ENCODE measurements at regions not wholly inside any gene's neighbourhood (a gene's known extent, or its start where the extent isn't known, plus 50 kb on each side); places are given as distances from the start of the nearest gene placed in this dataset.
"Not testable (repeated sequence)": the region's sequence is repeated elsewhere in the genome, so short reads cannot be mapped to it uniquely, and the experiment has no call there.

GRCh38 chr1:98523256-98523655 is 138.3 kb upstream of the SNX7 start:
- DNase-seq (ENCODE audit: low spot score) (no peak), ATAC-seq (ENCODE audit: low read depth) (peak; percentile 46; the same call in 1 of the 3 replicates)
- Histone ChIP-seq H3K27ac (ENCODE audit: poor library complexity, severe bottlenecking) (no peak overlapping the region), H3K27me3 (ENCODE audit: insufficient read depth, poor library complexity, severe bottlenecking) (no peaks in the 10 kb centered on the region), H3K9me3 (ENCODE audit: severe bottlenecking) (no peaks in the 10 kb centered on the region), H3K36me3 (ENCODE audit: low read depth) (no peaks in the 10 kb centered on the region), H3K4me3 (ENCODE audit: severe bottlenecking) (no peak overlapping the region), H3K4me1 (ENCODE audit: insufficient read depth, poor library complexity, severe bottlenecking) (no peaks in the 10 kb centered on the region)
- TF ChIP-seq CTCF (IDR thresholded peaks at IDR 0.05; ENCODE audit: poor library complexity, severe bottlenecking) = no peak

GRCh38 chr1:98516306-98516705 is 145.2 kb upstream of the SNX7 start:
- Histone ChIP-seq H3K27ac (ENCODE audit: poor library complexity, severe bottlenecking) (no peak overlapping the region), H3K36me3 (ENCODE audit: low read depth) (no peaks in the 10 kb centered on the region), H3K4me1 (ENCODE audit: insufficient read depth, poor library complexity, severe bottlenecking) (peaks cover 5% of the 10 kb centered on the region), H3K4me3 (ENCODE audit: severe bottlenecking) (no peak overlapping the region), H3K27me3 (ENCODE audit: insufficient read depth, poor library complexity, severe bottlenecking) (no peaks in the 10 kb centered on the region), H3K9me3 (ENCODE audit: severe bottlenecking) (no peaks in the 10 kb centered on the region)
- ATAC-seq (ENCODE audit: low read depth) = peak; percentile 48; the same call in 2 of the 3 replicates
- no peak for TF ChIP-seq CTCF (IDR thresholded peaks at IDR 0.05; ENCODE audit: poor library complexity, severe bottlenecking)
- DNase-seq (ENCODE audit: low spot score) = no peak

- Histone ChIP-seq H3K4me1 (ENCODE audit: insufficient read depth, poor library complexity, severe bottlenecking) (peaks cover 5% of the 10 kb centered on the region), H3K36me3 (ENCODE audit: low read depth) (no peaks in the 10 kb centered on the region), H3K9me3 (ENCODE audit: severe bottlenecking) (no peaks in the 10 kb centered on the region), H3K4me3 (ENCODE audit: severe bottlenecking) (no peak overlapping the region), H3K27me3 (ENCODE audit: insufficient read depth, poor library complexity, severe bottlenecking) (no peaks in the 10 kb centered on the region), H3K27ac (ENCODE audit: poor library complexity, severe bottlenecking) (no peak overlapping the region)
- no peak for ATAC-seq (ENCODE audit: low read depth)
- no peak for TF ChIP-seq CTCF (IDR thresholded peaks at IDR 0.05; ENCODE audit: poor library complexity, severe bottlenecking)
- DNase-seq (ENCODE audit: low spot score) = no peak
Measured at GRCh38 chr1:98515744-98516143, 145.8 kb upstream of the SNX7 start.

GRCh38 chr1:98512216-98512615 is 149.3 kb upstream of the SNX7 start:
- H3K4me1 ChIP-seq (ENCODE audit: insufficient read depth, poor library complexity, severe bottlenecking); H3K9me3 ChIP-seq (ENCODE audit: severe bottlenecking); DNase-seq (ENCODE audit: low spot score); ATAC-seq (ENCODE audit: low read depth); H3K36me3 ChIP-seq (ENCODE audit: low read depth); H3K27ac ChIP-seq (ENCODE audit: poor library complexity, severe bottlenecking); H3K4me3 ChIP-seq (ENCODE audit: severe bottlenecking); H3K27me3 ChIP-seq (ENCODE audit: insufficient read depth, poor library complexity, severe bottlenecking): not testable (repeated sequence)

GRCh38 chr1:98503771-98504170 is 157.8 kb upstream of the SNX7 start:
- Histone ChIP-seq H3K9me3 (ENCODE audit: severe bottlenecking) (peaks cover 3% of the 10 kb centered on the region), H3K27me3 (ENCODE audit: insufficient read depth, poor library complexity, severe bottlenecking) (peaks cover 3% of the 10 kb centered on the region), H3K36me3 (ENCODE audit: low read depth) (no peaks in the 10 kb centered on the region), H3K4me3 (ENCODE audit: severe bottlenecking) (no peak overlapping the region), H3K4me1 (ENCODE audit: insufficient read depth, poor library complexity, severe bottlenecking) (no peaks in the 10 kb centered on the region), H3K27ac (ENCODE audit: poor library complexity, severe bottlenecking) (no peak overlapping the region)
- ATAC-seq (ENCODE audit: low read depth) = no peak
- no peak for TF ChIP-seq CTCF (IDR thresholded peaks at IDR 0.05; ENCODE audit: poor library complexity, severe bottlenecking)
- no peak for DNase-seq (ENCODE audit: low spot score)

Data from RWPE2 (cell line).